ENCODE measurements at regions not wholly inside any gene's neighbourhood (a gene's known extent, or its start where the extent isn't known, plus 50 kb on each side); places are given as distances from the start of the nearest gene placed in this dataset.

DNA sequence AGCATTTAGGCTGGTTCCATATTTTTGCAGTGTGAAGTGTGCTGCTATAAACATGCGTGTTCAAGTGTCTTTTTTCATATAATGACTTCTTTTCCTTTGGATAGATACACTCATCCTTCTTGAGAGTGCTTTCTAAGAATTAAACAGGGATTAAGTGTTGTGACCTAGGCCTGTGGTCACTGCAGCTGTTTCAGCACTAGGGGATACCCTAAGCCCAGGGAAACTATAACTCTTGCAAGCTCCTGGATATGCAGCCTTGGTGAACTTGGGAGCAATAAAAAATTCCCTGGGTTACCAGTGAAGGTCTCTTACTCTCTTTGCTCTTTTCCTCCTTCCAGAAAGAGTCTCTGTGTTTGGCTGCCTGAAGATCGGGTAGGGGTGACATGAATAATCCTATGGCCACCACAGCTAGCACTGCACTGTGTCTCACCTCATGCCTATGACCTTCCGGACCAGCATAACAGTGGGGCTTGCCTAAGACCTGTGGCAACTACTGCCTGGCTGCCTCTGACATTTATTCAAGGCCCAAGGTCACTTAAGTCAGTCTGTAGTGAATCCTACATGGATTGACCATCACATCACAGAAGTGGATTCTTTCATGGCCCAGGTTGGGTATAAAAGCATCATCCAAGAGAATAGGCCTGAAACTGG is 799.7 kb downstream of the DACH1 start:
- TF ChIP-seq, protein P1, sequence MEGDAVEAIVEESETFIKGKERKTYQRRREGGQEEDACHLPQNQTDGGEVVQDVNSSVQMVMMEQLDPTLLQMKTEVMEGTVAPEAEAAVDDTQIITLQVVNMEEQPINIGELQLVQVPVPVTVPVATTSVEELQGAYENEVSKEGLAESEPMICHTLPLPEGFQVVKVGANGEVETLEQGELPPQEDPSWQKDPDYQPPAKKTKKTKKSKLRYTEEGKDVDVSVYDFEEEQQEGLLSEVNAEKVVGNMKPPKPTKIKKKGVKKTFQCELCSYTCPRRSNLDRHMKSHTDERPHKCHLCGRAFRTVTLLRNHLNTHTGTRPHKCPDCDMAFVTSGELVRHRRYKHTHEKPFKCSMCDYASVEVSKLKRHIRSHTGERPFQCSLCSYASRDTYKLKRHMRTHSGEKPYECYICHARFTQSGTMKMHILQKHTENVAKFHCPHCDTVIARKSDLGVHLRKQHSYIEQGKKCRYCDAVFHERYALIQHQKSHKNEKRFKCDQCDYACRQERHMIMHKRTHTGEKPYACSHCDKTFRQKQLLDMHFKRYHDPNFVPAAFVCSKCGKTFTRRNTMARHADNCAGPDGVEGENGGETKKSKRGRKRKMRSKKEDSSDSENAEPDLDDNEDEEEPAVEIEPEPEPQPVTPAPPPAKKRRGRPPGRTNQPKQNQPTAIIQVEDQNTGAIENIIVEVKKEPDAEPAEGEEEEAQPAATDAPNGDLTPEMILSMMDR (IDR thresholded peaks at IDR 0.05; ENCODE audit: borderline replicate concordance, extremely low read depth, low read length, poor library complexity, severe bottlenecking), result no peak
- no peak for TF ChIP-seq EZH2 (IDR thresholded peaks at IDR 0.05; ENCODE audit: borderline replicate concordance, low read depth, low read length, severe bottlenecking)

Data from DND-41 (cell line).